CD4-positive, alpha-beta T cell treated with Interferon gamma for 1 hour (primary cell): ENCODE measurements at regions not wholly inside any gene's neighbourhood (a gene's known extent, or its start where the extent isn't known, plus 50 kb on each side); places are given as distances from the start of the nearest gene placed in this dataset.
"Not testable (repeated sequence)": the region's sequence is repeated elsewhere in the genome, so short reads cannot be mapped to it uniquely, and the experiment has no call there.

ENCODE experiments used
- DNase-seq: peaks from one replicate; pipeline ENCODE4 v3.0.0-alpha.2; 2020

- DNase-seq = no peak
Measured at GRCh38 chr1:188672153-188672552, 1805.5 kb downstream of the BRINP3 start.

- no peak for DNase-seq
Measured at GRCh38 chr1:188689542-188689941, 1788.1 kb downstream of the BRINP3 start.

GRCh38 chr1:188700116-188700515 lies 1777.5 kb downstream of the BRINP3 start:
- DNase-seq = no peak

- no peak for DNase-seq
Measured at GRCh38 chr1:188706742-188707141, 1770.9 kb downstream of the BRINP3 start.

- no peak for DNase-seq
Measured at GRCh38 chr1:188708795-188709535, 1768.7 kb downstream of the BRINP3 start.

GRCh38 chr1:188715566-188715965 lies 1762.1 kb downstream of the BRINP3 start:
- no peak for DNase-seq

- no peak for DNase-seq
Measured at GRCh38 chr1:188719735-188720134, 1757.9 kb downstream of the BRINP3 start.

GRCh38 chr1:188723332-188724020 lies 1754.2 kb downstream of the BRINP3 start:
- DNase-seq = no peak

- DNase-seq = no peak
Measured at GRCh38 chr1:188729039-188729438, 1748.6 kb downstream of the BRINP3 start.

GRCh38 chr1:188735567-188735966 lies 1742.1 kb downstream of the BRINP3 start:
- no peak for DNase-seq

GRCh38 chr1:188749275-188749674 lies 1728.4 kb downstream of the BRINP3 start:
- DNase-seq = not testable (repeated sequence)

GRCh38 chr1:188752027-188752426 lies 1725.6 kb downstream of the BRINP3 start:
- not testable (repeated sequence) for DNase-seq

- DNase-seq = not testable (repeated sequence)
Measured at GRCh38 chr1:188757747-188758146, 1719.9 kb downstream of the BRINP3 start.

GRCh38 chr1:188761226-188761625 lies 1716.4 kb downstream of the BRINP3 start:
- no peak for DNase-seq

GRCh38 chr1:188762166-188762743 lies 1715.4 kb downstream of the BRINP3 start:
- DNase-seq = no peak

- DNase-seq = no peak
Measured at GRCh38 chr1:188763541-188763940, 1714.1 kb downstream of the BRINP3 start.

GRCh38 chr1:188769181-188769580 lies 1708.5 kb downstream of the BRINP3 start:
- DNase-seq = no peak

GRCh38 chr1:188769936-188770335 lies 1707.7 kb downstream of the BRINP3 start:
- DNase-seq = no peak

GRCh38 chr1:188778578-188778977 lies 1699.1 kb downstream of the BRINP3 start:
- DNase-seq = no peak

GRCh38 chr1:188782220-188782841 lies 1695.3 kb downstream of the BRINP3 start:
- no peak for DNase-seq

GRCh38 chr1:188794969-188795368 lies 1682.7 kb downstream of the BRINP3 start:
- DNase-seq = no peak

- DNase-seq = not testable (repeated sequence)
Measured at GRCh38 chr1:188812153-188812552, 1665.5 kb downstream of the BRINP3 start.

GRCh38 chr1:188812836-188813573 lies 1664.7 kb downstream of the BRINP3 start:
- DNase-seq = not testable (repeated sequence)
